ENCODE measurements at regions not wholly inside any gene's neighbourhood (a gene's known extent, or its start where the extent isn't known, plus 50 kb on each side); places are given as distances from the start of the nearest gene placed in this dataset.

DNA sequence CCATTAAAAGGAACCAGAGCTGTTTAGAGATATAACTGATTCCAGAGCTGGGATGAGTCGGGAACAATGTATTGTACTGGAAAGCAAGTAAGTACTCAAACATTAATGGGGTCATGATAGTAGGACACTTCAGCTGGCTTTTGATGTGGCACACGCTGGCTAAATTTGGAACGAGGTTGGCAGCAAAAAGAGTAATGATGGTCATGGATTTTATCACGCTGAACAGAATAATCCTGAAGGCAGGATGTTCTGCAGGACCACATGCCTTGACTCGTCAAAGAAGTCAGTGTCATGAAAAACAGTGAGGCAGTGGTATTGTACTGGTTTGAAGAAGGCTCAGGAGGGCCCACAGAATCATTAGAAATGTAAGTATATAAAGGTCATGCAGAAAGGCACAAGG lies 220.3 kb downstream of the SNX13 start:
- intact Hi-C loops (cut with DNase I): no loop called here

DNA sequence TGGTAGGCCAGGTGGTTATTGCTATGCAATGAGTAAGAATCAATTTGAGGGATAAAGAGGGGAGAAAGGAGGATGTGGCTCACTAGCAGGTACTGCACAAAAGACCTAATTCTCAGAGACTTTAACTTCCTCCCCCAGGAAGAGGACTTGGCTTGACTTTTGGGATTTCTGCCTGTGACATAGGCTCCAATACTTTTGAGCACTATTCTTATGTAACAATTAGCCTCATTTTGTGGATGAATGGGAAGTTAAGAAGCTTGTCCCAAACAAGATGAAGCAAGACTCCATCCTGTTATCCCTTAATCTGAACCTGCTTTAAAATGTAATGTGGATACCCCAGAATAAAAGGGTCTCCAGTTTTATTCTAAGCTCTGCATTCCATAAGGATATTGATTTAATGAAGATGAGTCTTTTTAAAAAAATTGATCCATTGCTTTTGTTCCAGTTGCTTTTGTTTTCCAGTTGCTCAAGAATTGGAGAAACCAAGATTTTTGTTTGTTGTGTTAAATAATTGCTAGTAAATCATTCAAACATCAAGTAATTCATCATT lies 218.5 kb downstream of the SNX13 start:
- intact Hi-C loops (cut with DNase I): no loop called here
- no peak for DNase-seq

More for the DNA sequence above, 220.3 kb downstream of the SNX13 start:
- DNase-seq: no peak

DNA sequence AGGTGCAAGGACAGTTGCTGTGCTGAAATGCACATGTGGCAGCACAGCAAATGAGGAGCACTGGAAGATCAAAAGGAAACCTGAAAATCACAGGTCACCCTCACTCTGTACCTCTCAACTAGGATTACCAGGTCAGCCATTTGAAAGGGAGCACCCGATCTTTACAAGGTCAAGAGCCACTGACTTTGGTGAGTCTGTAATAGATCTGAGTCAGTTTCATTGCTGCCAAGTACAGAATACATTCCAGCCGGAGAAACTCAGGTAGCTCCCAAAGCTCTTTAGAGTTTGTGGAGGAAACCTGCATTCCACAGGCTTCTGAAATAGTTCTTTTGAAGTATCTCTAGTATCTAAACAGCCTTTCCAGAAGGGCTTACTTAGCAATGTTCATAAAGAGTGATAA lies 217.5 kb downstream of the SNX13 start:
- no peak for DNase-seq
- intact Hi-C loops (cut with DNase I): no loop called here

DNA sequence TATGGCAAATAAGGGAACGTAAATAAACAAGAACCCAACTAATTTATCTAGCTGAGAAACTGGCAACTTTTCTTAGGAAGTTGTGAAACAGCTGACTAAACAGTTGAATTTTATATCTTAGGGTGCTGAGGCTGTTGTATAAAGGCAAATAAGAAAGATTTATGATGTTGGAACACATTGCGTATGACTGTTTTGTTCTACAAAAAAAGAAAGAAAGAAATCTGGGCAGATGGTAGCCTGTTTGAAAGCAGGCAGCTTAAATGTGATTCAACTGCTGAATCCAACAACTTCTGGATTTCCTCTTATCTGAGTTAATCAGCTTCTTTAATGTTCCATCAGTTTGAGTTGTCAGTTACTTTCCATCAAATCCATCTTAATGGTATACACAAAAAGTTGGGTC lies 214.5 kb downstream of the SNX13 start:
- intact Hi-C loops (cut with DNase I): no loop called here
- no peak for DNase-seq

GRCh38 chr7:17732083-17732482 lies 208.2 kb downstream of the SNX13 start:
- intact Hi-C loops (cut with DNase I): no loop called here

More at GRCh38 chr7:17732083-17732482, 208.2 kb downstream of the SNX13 start:
- no peak for DNase-seq

Data from posterior cingulate gyrus (tissue), 11 donors.